PFSK-1 (cell line): ENCODE measurements at regions not wholly inside any gene's neighbourhood (a gene's known extent, or its start where the extent isn't known, plus 50 kb on each side); places are given as distances from the start of the nearest gene placed in this dataset.

ENCODE experiments used
- FOXP2 ChIP-seq: optimal IDR thresholded peaks from 2 replicates; pipeline ENCODE3; 2011; ENCODE audit warnings: borderline replicate concordance, control low read depth, inconsistent platforms; ENCODE audit not compliant: insufficient read depth; ENCODE audit errors: extremely low read length, extremely low read depth
- POLR2AphosphoS5 ChIP-seq: IDR thresholded peaks from 2 replicates; pipeline ENCODE4 v1.6.1; 2012; ENCODE audit warnings: low read depth, mild to moderate bottlenecking, control low read depth, low read length, moderate library complexity
- SIN3A ChIP-seq: IDR thresholded peaks from 2 replicates; pipeline ENCODE4 v1.6.1; 2012; ENCODE audit warnings: mild to moderate bottlenecking, low read length, moderate library complexity, borderline replicate concordance; ENCODE audit not compliant: insufficient read depth
- TAF1 ChIP-seq: IDR thresholded peaks from 2 replicates; pipeline ENCODE4 v1.6.1; 2012; ENCODE audit warnings: low read length, control low read depth, borderline replicate concordance; ENCODE audit not compliant: insufficient read depth
- TF ChIP-seq, protein P1 (sequence below), 2 experiments: IDR thresholded peaks; 2 replicates each; pipeline versions ENCODE4 v1.6.1 to v1.8.0; 2011 to 2012; ENCODE audit warnings: low read depth in 2 of 2, low read length in 2 of 2, control low read depth in 1 of 2, inconsistent platforms in 1 of 2, mild to moderate bottlenecking in 1 of 2, moderate library complexity in 1 of 2; ENCODE audit not compliant: insufficient read depth in 1 of 2

DNA sequence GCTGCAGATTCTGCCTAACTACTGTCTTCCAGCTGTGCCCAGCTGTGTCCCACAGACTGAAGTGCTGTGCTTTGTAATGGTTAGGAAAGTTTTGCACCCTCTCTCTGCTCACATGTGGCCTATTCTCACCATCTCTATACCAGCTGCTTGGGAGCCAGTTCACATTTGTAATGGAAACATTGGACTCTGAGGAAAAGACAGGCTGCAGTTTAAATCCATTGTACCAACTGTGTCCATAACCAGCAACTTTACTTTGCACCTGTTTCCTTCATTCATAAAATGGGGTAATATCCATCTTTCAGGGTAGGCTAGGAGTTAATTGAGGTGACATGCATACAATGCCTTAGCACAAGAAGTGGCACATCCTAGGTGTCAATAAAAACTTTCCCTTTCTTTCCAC lies 344.0 kb downstream of the TNS1 start:
- TF ChIP-seq TAF1 (no peak), POLR2AphosphoS5 (no peak)
- TF ChIP-seq, protein P1, sequence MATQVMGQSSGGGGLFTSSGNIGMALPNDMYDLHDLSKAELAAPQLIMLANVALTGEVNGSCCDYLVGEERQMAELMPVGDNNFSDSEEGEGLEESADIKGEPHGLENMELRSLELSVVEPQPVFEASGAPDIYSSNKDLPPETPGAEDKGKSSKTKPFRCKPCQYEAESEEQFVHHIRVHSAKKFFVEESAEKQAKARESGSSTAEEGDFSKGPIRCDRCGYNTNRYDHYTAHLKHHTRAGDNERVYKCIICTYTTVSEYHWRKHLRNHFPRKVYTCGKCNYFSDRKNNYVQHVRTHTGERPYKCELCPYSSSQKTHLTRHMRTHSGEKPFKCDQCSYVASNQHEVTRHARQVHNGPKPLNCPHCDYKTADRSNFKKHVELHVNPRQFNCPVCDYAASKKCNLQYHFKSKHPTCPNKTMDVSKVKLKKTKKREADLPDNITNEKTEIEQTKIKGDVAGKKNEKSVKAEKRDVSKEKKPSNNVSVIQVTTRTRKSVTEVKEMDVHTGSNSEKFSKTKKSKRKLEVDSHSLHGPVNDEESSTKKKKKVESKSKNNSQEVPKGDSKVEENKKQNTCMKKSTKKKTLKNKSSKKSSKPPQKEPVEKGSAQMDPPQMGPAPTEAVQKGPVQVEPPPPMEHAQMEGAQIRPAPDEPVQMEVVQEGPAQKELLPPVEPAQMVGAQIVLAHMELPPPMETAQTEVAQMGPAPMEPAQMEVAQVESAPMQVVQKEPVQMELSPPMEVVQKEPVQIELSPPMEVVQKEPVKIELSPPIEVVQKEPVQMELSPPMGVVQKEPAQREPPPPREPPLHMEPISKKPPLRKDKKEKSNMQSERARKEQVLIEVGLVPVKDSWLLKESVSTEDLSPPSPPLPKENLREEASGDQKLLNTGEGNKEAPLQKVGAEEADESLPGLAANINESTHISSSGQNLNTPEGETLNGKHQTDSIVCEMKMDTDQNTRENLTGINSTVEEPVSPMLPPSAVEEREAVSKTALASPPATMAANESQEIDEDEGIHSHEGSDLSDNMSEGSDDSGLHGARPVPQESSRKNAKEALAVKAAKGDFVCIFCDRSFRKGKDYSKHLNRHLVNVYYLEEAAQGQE (IDR thresholded peaks at IDR 0.05; ENCODE audit: insufficient read depth in 1 of 2, low read depth in 2 of 2, low read length in 2 of 2) = no peak

- no peak for TF ChIP-seq SIN3A
- TF ChIP-seq TAF1 = no peak
- no peak for TF ChIP-seq POLR2AphosphoS5
- TF ChIP-seq, protein P1 (IDR thresholded peaks at IDR 0.05; ENCODE audit: insufficient read depth in 1 of 2, low read depth in 2 of 2, low read length in 2 of 2) = no peak
- TF ChIP-seq FOXP2 = no peak
Observed at GRCh38 chr2:217657252-217657651, 345.5 kb downstream of the TNS1 start.

DNA sequence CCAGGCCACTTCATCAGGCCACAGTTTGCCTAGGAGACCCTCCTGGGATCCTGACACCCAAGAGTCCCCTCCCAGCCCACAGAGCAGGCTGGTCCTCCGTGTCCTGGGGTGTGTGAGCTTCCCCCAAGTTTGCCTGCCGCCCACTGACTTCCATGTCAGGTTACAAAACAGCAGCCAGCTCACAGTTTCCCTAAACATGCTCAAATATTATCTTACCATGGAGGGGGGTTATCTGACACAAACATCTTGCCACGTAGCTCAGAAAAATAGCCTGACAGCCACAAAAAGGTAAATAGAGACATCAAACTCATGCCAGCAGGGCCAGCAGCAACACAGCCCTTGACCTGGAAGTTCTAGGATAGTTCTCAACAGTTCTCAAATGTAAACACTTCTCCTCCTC lies 346.5 kb downstream of the TNS1 start:
- TF ChIP-seq FOXP2 = no peak
- no peak for TF ChIP-seq TAF1
- TF ChIP-seq, protein P1 (IDR thresholded peaks at IDR 0.05; ENCODE audit: insufficient read depth in 1 of 2, low read depth in 2 of 2, low read length in 2 of 2) = no peak

GRCh38 chr2:217655651-217656050 lies 347.1 kb downstream of the TNS1 start:
- TF ChIP-seq, protein P1 (IDR thresholded peaks at IDR 0.05; ENCODE audit: insufficient read depth in 1 of 2, low read depth in 2 of 2, low read length in 2 of 2) = no peak
- no peak for TF ChIP-seq FOXP2

DNA sequence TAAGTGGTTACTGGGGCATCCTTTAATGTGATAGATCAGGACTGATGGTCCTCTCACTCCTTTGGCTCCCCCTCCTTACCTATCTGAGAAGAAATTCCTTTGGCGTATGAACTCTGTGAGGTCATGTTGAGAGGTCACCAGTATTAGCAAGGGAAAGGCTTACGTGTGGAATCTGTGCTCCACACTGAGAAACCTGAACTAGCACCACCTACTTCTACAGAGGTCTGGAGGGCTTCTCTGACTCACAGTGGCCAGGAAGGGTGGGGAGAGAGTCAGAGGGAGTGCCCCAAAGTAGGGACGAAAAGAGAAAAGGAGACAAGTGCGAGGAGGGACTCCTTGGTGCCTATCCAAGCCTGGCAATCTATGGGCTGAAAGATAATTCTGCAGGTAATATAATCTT lies 348.6 kb downstream of the TNS1 start:
- TF ChIP-seq, protein P1 (IDR thresholded peaks at IDR 0.05; ENCODE audit: insufficient read depth in 1 of 2, low read depth in 2 of 2, low read length in 2 of 2) = no peak
- TF ChIP-seq SIN3A (no peak), FOXP2 (no peak), TAF1 (no peak), POLR2AphosphoS5 (no peak)
